GM18511 (cell line): ENCODE measurements at regions not wholly inside any gene's neighbourhood (a gene's known extent, or its start where the extent isn't known, plus 50 kb on each side); places are given as distances from the start of the nearest gene placed in this dataset.
"Not testable (repeated sequence)": the region's sequence is repeated elsewhere in the genome, so short reads cannot be mapped to it uniquely, and the experiment has no call there.

ENCODE experiments used
- ATAC-seq: cut with Tn5 transposase; IDR thresholded peaks from one replicate; pipeline ENCODE4 v1.9.1; 2021; ENCODE audit warnings: mild to moderate bottlenecking, moderate library complexity; ENCODE audit not compliant: unreplicated experiment

DNA sequence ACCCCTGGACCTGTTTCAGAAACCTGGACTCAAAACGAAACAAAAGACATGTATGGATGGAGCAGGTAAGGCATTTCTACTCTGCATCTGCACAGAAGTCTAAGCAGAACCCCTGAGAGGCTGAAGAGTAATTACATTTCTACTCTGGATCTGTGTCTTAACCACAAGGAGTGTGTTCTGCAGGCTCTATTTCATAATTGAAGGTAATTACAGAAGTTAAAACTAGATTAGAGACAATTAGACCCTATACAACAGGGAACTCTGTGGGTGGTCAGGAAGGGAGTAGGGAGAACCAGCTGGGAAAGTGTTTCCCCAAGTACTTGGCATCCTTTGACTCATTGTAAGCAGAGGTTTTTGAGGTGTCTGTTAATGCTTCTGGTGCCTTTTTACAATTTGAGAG, 69.8 kb downstream of the IGSF1 start:
- no peak for ATAC-seq

DNA sequence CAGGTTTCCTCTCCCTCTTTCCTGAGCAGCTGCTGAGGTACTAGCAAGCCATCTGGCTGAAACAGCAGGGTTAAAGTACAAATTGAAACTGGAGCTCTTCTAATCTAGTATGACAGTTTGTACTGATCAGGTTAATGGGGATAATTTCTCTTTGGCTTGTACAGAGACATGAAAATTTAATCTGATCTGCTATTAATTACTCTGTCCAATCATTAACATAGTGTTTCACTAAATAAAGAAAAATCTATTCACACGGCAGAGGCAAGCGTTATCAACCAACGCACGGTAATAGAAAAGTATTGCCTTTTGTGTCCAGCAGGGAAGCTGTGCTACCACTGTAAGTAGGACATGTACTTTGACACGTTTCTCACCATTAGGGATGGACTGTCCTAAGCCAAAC, 71.1 kb downstream of the IGSF1 start:
- no peak for ATAC-seq

DNA sequence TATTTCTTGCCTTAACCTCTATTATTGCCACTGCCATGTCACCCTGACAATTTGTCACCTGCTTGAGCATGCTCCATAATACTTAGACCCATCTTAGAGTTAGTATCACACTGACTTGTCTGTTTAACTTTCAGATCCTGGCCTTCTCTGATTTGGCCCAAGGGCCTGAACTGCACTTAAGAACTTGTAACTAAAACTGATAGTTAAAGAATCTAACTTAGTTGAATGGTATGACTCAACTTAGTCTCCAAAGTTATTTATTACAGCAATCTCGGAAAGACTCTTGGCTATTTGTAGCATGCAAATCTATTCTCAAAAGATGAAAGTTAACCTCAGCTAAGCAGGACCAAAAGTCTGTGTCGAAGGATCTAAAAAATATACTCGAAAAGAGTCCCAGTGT, 72.3 kb downstream of the IGSF1 start:
- peak; percentile 69 for ATAC-seq

DNA sequence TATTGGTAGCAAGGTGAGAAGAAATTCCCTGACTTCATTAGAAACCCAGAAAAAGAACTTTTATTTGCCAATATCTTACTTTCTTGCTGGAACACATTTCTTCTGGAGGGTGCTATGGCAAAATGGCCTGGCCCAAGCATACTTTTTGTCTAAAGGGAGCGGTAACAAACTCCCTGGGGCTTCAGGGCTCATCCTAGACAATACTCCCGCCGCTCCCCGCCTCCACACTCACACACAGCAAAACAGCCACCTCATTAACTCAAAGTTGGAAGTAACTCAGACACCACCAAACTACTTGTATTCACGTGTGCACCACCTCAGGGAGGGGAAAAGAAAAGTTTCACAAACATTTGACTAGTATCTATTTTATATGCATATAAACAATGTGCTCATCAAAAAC, 75.7 kb downstream of the IGSF1 start:
- ATAC-seq, result no peak

DNA sequence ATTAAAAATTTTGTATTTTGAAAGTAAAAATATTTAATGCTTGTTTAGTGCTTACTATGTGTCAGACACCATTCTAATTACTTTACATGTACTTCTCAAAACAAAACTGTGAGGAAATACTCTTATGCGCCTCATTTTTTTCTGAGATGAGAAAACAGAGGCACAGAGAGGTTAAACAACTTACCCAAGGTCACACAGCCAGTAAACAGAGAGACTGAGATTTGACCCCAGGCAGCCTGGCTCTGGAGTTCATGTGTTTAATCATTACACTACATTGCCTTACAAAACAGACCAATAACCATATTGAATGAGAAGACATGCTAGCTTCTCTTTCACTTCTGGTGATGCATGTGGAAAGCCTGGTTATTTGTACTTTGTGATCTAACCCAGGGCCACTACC, 86.3 kb downstream of the IGSF1 start:
- ATAC-seq, result no peak

DNA sequence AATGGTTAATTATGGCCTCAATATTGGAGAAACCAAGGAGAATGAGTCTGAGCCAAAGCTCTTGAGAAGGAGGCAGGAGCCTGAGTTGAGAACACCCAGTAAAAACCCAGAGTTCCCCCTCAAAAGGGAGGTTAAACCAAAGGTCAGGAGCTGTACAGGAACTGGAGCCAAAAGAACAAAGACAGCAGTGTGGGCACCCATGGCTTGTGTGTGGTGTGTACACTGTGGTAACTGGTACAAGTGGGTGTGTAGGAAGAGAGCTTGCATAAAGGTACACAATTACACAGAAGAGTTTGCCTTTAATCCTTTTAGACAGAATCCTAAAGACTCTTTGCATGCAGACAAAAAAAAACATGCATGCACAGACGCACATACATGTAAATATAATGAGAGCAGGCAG, 87.1 kb downstream of the IGSF1 start:
- no peak for ATAC-seq

DNA sequence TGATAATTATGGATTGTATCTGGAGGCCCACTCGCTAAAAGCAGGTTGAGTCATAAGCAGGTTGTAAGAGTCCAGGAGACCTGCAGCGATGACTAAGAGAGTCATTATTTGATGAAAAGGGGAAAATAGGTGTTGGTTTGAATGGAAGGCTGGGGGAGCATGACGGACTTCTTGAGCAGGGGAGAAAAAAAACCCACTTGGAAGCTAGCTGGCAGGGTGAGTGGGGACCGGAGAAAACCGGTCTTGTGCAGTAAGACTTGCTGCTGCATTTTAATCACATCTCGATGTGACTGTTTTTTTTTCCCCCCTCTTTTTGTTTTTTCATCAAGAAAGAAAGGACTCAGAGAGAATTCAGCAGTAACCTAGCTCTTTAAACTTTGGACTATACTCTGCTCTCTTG, 90.0 kb downstream of the IGSF1 start:
- no peak for ATAC-seq

DNA sequence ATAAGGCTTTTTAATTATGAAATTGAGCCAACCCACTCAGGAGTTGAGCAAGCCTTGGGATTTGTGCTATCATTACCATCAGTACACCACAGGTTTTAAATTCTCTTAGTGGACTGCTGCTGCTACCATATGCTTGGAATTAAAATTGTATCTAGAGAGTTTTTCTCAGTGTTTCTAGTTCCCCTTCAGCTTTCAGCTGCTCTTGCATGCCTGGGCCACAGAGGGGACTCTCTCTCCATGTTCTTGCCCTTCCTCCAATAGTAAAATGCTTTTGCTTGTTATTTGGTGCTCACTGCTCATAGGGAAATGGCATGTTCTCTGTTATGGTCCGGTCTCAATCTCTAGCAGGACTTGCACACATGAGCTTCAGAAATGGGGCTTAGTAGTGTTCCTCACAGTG, 101.9 kb downstream of the IGSF1 start:
- ATAC-seq, result no peak

DNA sequence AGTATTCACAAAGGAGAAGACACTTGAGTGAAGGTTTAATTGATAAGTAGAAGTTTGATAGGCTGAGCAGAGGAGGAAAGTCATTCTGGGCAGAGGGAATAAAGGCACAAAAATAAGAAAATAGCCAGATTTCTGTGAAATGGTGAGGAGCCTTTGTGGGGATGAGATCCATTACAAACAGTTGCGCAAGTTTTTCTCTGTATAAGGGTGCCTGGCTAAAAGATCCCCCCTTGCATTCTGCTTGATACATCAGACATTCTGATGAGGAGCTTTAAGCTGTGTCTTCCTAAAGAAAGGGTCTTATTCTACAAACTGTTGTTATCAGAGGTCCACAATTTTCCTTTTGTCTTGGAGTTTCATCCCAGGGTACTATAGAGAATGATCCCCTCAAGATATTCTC, 112.0 kb downstream of the ARHGAP36 start:
- no peak for ATAC-seq

DNA sequence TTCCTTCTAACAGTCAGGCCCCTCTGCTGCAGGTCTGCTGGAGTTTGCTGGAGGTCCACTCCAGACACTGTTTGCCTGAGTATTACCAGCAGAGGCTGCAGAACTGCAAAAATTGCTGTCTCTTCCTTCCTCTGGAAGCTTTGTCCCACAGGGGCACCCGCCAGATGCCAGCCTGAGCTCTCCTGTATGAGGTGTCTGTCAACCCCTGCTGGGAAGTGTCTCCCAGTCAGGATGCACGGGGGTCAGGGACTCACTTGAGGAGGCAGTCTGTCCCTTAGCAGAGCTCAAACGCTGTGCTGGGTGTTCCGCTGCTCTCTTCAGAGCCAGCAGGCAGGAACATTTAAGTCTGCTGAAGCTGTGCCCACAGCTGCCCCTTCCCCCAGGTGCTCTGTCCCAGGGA, 105.5 kb downstream of the ARHGAP36 start:
- ATAC-seq, result not testable (repeated sequence)

DNA sequence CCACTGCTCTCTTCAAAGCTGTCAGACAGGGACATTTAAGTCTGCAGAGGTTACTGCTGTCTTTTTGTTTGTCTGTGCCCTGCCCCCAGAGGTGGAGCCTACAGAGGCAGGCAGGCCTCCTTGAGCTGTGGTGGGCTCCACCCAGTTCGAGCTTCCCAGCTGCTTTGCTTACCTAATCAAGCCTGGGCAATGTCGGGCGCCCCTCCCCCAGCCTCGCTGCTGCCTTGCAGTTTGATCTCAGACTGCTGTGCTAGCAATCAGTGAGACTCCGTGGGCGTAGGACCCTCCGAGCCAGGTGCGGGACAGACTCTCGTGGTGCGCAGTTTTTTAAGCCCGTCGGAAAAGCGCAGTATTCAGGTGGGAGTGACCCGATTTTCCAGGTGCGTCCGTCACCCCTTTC, 99.5 kb downstream of the ARHGAP36 start:
- not testable (repeated sequence) for ATAC-seq

DNA sequence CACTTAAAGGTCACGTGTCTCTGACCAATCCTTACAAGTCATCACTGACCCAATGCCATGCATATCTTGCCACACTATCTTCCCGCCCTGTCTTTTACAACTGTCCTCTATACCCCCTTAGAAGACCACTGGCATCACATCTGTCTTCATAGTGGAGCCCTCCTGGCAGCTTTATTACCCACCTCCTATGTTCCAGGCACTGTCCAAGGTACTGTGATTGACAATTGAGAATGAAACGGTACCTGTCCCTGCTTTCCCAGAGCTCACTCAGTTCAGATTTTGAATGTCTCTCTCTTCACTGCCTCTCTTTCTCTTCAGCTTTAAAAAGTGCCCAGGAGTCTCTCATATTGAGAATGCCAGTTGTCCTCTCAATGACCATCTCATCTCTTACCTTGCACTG, 88.6 kb downstream of the ARHGAP36 start:
- no peak for ATAC-seq
